ENCODE measurements at regions not wholly inside any gene's neighbourhood (a gene's known extent, or its start where the extent isn't known, plus 50 kb on each side); places are given as distances from the start of the nearest gene placed in this dataset.

DNA sequence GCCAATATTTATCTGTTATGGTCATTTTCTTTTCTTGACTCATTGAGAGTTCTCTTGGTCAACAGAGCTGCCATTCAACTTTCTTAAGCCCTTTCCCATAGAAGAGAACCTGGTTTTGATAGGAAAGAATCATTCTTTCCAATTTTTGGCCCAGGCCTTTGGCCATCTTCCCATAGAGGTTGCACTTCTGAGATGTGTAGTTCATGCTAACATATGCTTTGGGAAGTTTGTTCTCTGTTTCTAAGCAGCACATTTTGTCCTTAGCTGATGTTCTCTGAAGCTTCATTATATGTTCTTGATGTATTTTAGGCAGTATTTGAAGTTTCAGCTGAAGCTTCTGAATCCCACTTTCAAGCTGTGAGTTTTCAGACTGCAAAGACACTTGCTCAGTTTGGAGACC lies 161.1 kb downstream of the VEGFC start:
- no peak for DNase-seq (ENCODE audit: low spot score)
